ENCODE measurements at regions not wholly inside any gene's neighbourhood (a gene's known extent, or its start where the extent isn't known, plus 50 kb on each side); places are given as distances from the start of the nearest gene placed in this dataset.

- ATAC-seq (no peak), DNase-seq (no peak)
- TF ChIP-seq CTCF (IDR thresholded peaks at IDR 0.05) = no peak
- no peak overlapping the region for H3K4me3 ChIP-seq
- H3K9me3 ChIP-seq = no peaks in the 10 kb centered on the region
- H3K27ac ChIP-seq = no peak overlapping the region
- 97% methylated on average over 7 of the region's 7 CpGs for WGBS, 2 donors
- H3K36me3 ChIP-seq = no peaks in the 10 kb centered on the region
- peaks cover 0 to 61% (median 36%) of the 10 kb centered on the region in 7 donors for H3K27me3 ChIP-seq
- intact Hi-C loops (cut with DNase I) = no loop called here
- no peaks in the 10 kb centered on the region for H3K4me1 ChIP-seq
Measured at GRCh38 chr1:47692196-47692595, 254.4 kb downstream of the FOXD2 start.

GRCh38 chr1:47693115-47693514 is 255.3 kb downstream of the FOXD2 start:
- H3K4me3 ChIP-seq = no peak overlapping the region
- ATAC-seq (no peak), DNase-seq (no peak)
- WGBS, 2 donors = 81 to 82% methylated on average over 8 of the region's 8 CpGs
- TF ChIP-seq CTCF (IDR thresholded peaks at IDR 0.05) = no peak
- intact Hi-C loops (cut with DNase I) = no loop called here
- H3K36me3 ChIP-seq = no peaks in the 10 kb centered on the region
- H3K27me3 ChIP-seq = peaks cover 0 to 52% (median 27%) of the 10 kb centered on the region in 7 donors
- H3K4me1 ChIP-seq = no peaks in the 10 kb centered on the region
- H3K27ac ChIP-seq = no peak overlapping the region
- H3K9me3 ChIP-seq = no peaks in the 10 kb centered on the region

DNA sequence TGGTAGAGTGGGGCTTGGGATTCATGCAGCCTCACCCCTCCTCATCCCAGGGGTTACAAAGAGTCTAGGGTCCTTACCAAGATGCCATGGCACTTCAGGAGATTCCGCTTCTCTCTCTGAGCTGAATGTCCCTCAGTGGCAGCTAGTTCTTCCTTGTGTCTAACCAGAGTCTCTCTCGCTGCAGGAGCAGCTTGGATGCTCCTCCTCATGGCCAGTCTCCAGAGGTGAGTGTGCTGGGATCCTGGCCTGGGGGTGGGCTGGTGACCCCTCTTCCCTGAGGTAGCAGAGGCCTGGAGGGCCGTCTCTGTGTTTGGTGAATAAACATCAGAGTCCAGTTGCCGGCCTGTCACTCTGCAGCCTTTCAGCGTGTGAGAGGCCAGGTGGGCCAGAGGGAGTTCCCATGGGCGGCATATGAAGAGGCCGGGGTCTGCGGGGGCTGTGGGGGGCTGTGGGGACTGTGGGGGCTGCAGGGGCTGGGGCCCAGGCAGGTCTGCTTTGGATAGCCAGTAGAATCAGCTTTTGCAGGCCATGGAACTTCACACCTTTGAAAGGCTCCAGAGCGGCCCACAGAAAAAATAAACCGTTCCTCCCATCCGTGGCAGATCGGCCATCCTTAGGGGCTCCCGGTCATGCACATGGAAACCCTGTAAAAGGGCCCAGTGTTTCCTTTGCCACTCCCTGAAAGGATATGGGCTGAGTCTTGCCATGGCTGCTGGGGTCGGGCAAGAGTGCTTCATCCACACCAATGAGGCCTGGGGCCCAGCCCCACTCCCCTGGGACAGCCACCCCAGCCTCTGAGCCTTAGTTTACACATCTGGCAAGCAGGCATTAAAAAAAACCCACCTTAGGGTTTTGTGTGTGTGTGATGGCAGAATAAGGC is 256.4 kb downstream of the FOXD2 start:
- no peak for TF ChIP-seq CTCF (IDR thresholded peaks at IDR 0.05)
- H3K27ac ChIP-seq = no peak overlapping the region
- no peaks in the 10 kb centered on the region for H3K4me1 ChIP-seq
- no peaks in the 10 kb centered on the region for H3K36me3 ChIP-seq
- no peak for ATAC-seq
- H3K9me3 ChIP-seq = no peaks in the 10 kb centered on the region
- DNase-seq = peak in 1 of 2 donors; percentile 2
- 83 to 85% methylated on average over 14 of the region's 14 CpGs for WGBS, 2 donors
- no peak overlapping the region for H3K4me3 ChIP-seq
- intact Hi-C loops (cut with DNase I) = no loop called here
- peaks cover 0 to 41% (median 18%) of the 10 kb centered on the region in 7 donors for H3K27me3 ChIP-seq

DNA sequence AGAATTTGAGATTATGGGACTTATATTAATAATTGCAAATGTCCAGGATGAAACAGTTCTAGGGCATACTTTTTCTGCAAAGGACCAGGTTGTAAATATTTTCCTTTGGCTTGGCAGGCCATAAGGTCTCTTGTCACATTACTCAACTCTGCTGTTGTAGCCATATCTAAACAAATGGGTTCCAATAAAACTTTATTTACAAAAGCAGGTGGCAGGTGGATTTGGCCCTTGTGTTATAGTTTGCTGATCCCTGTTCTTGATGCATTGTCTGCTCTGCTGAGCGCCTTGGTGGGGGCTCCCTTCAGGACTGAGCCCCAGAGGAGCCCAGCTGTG is 258.5 kb downstream of the FOXD2 start:
- H3K36me3 ChIP-seq = no peaks in the 10 kb centered on the region
- DNase-seq (no peak), ATAC-seq (no peak)
- H3K27ac ChIP-seq = no peak overlapping the region
- 100% methylated on average over 1 of the region's 1 CpG for WGBS, 2 donors
- H3K4me1 ChIP-seq = no peaks in the 10 kb centered on the region
- intact Hi-C loops (cut with DNase I) = no loop called here
- H3K4me3 ChIP-seq = no peak overlapping the region
- no peaks in the 10 kb centered on the region for H3K9me3 ChIP-seq
- TF ChIP-seq CTCF (IDR thresholded peaks at IDR 0.05) = no peak
- H3K27me3 ChIP-seq = peaks cover 0 to 26% (median 18%) of the 10 kb centered on the region in 7 donors

Measured in heart right ventricle (tissue), 16 donors.